Suprapubic skin (tissue), 4 donors: ENCODE measurements at regions not wholly inside any gene's neighbourhood (a gene's known extent, or its start where the extent isn't known, plus 50 kb on each side); places are given as distances from the start of the nearest gene placed in this dataset.

Source experiments
- POLR2A ChIP-seq, 2 donors: fragments of 450-650 bp; IDR thresholded peaks; one replicate each; pipeline ENCODE4 v1.6.1; 2017; ENCODE audit warnings: antibody characterized with exemption in 2 of 2, mild to moderate bottlenecking in 2 of 2, moderate library complexity in 2 of 2
- POLR2AphosphoS5 ChIP-seq, 3 donors: sonication (generic); formaldehyde crosslinking; IDR thresholded peaks; one replicate each; pipeline ENCODE4 v1.6.1; 2017; ENCODE audit warnings: antibody characterized with exemption in 3 of 3

DNA sequence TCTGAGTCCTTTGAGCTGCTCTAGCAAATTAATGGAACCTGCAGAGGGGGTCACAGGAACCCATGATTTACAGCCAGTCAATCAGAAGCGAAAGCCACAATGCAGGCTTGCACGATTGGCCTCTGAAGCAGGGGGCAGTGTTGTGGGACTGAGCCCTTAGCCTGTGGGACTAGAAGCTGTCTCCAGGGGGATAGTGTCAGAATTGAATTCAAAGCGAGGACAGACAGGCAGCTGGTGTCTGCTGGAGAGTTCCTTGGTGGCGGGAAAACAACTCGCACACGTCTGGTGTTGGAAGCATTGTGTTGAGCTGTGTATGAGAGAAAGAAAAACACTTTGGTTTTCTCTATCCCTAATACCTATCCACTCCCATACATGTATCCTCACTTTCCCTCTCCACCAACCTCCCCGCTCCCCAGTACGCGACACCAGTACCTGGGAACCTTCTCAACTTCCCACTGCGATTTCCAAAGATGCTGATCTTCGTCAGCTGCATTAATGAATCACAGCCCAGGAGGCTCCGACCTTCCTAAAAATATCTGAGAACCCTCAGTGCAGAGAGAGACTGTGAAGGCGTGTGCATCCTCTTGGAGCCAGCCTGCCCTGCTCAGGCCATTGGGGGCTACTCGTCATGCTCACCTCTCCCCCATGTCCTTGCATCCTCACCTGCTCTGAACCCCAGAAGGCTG lies 88.2 kb downstream of the HS1BP3 start:
- TF ChIP-seq POLR2AphosphoS5 (IDR thresholded peaks at IDR 0.05) (no peak), POLR2A (IDR thresholded peaks at IDR 0.05) (no peak)
